BE2C (cell line): ENCODE measurements at regions not wholly inside any gene's neighbourhood (a gene's known extent, or its start where the extent isn't known, plus 50 kb on each side); places are given as distances from the start of the nearest gene placed in this dataset.

Experiments
- DNase-seq: peaks from one replicate; pipeline ENCODE4 v3.0.0-alpha.2; 2020
- H3K27me3 ChIP-seq: fragments of 250-450 bp; sonication (Bioruptor Pico); 2 replicates; pipeline ENCODE4 v1.5.1; 2020; ENCODE audit warnings: mild to moderate bottlenecking
- H3K36me3 ChIP-seq: fragments of 250-450 bp; sonication (Bioruptor Pico); 2 replicates; pipeline ENCODE4 v1.5.1; 2020; ENCODE audit warnings: mild to moderate bottlenecking
- H3K4me1 ChIP-seq: fragments of 250-450 bp; sonication (Bioruptor Pico); 2 replicates; pipeline ENCODE4 v1.5.1; 2020
- H3K4me3 ChIP-seq: 2 replicates; pipeline ENCODE4 v1.5.1; 2011; ENCODE audit warnings: low read depth, low read length
- H3K9me3 ChIP-seq: fragments of 250-450 bp; sonication (Bioruptor Pico); 2 replicates; pipeline ENCODE4 v1.5.1; 2020
- CTCF ChIP-seq: IDR thresholded peaks from 2 replicates; pipeline ENCODE4 v1.5.1; 2012; ENCODE audit warnings: mild to moderate bottlenecking, low read depth, low read length

DNA sequence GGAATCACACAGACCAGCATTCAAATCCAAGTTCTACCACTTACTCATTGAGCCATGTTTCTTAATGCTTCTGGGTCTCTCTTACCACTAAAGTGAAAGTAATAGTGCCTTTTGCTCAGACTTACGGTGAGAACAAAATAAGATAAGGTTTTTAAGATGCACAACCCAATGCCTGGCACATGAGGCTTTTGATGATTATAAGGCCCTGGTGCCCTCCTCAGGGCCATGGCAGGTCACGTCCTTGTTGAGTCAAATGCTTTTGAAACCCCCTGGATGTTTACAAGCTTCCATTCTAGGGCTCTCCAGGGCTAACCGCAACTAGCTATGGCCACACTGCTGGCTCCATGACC, 76.0 kb downstream of the TENT5C start:
- Histone ChIP-seq H3K36me3 (no peaks in the 10 kb centered on the region), H3K9me3 (no peaks in the 10 kb centered on the region), H3K4me1 (peaks cover 4% of the 10 kb centered on the region; the same call in 1 of the 2 replicates), H3K4me3 (no peak overlapping the region), H3K27me3 (no peaks in the 10 kb centered on the region)
- no peak for DNase-seq
- TF ChIP-seq CTCF, result no peak

- Histone ChIP-seq H3K27me3 (no peaks in the 10 kb centered on the region), H3K36me3 (no peaks in the 10 kb centered on the region), H3K4me3 (no peak overlapping the region), H3K4me1 (peaks cover 4% of the 10 kb centered on the region; the same call in 1 of the 2 replicates), H3K9me3 (no peaks in the 10 kb centered on the region)
- DNase-seq, result no peak
- TF ChIP-seq CTCF, result no peak
Measured at GRCh38 chr1:117682372-117682771, 76.5 kb downstream of the TENT5C start.

GRCh38 chr1:117683571-117684285, 77.9 kb downstream of the TENT5C start:
- no peak for TF ChIP-seq CTCF
- H3K27me3 ChIP-seq, result no peaks in the 10 kb centered on the region; the same call in 1 of the 2 replicates
- no peaks in the 10 kb centered on the region for H3K36me3 ChIP-seq
- H3K4me3 ChIP-seq, result no peak overlapping the region
- no peaks in the 10 kb centered on the region for H3K9me3 ChIP-seq
- H3K4me1 ChIP-seq, result no peaks in the 10 kb centered on the region
- no peak for DNase-seq

GRCh38 chr1:117685936-117686806, 80.3 kb downstream of the TENT5C start:
- Histone ChIP-seq H3K27me3 (no peaks in the 10 kb centered on the region; the same call in 1 of the 2 replicates), H3K4me1 (no peaks in the 10 kb centered on the region), H3K36me3 (no peaks in the 10 kb centered on the region), H3K4me3 (no peak overlapping the region), H3K9me3 (no peaks in the 10 kb centered on the region)
- DNase-seq, result no peak
- no peak for TF ChIP-seq CTCF

- H3K4me1 ChIP-seq, result no peaks in the 10 kb centered on the region
- no peak overlapping the region for H3K4me3 ChIP-seq
- TF ChIP-seq CTCF, result no peak
- H3K9me3 ChIP-seq, result no peaks in the 10 kb centered on the region
- H3K27me3 ChIP-seq, result no peaks in the 10 kb centered on the region; the same call in 1 of the 2 replicates
- no peak for DNase-seq
- H3K36me3 ChIP-seq, result no peaks in the 10 kb centered on the region
Measured at GRCh38 chr1:117686907-117687306, 81.1 kb downstream of the TENT5C start.
